GM21447 (cell line): ENCODE measurements at regions not wholly inside any gene's neighbourhood (a gene's known extent, or its start where the extent isn't known, plus 50 kb on each side); places are given as distances from the start of the nearest gene placed in this dataset.
"Not testable (repeated sequence)": the region's sequence is repeated elsewhere in the genome, so short reads cannot be mapped to it uniquely, and the experiment has no call there.

Experiments used
- ATAC-seq: cut with Tn5 transposase; IDR thresholded peaks from one replicate; pipeline ENCODE4 v1.9.1; 2021; ENCODE audit not compliant: unreplicated experiment

DNA sequence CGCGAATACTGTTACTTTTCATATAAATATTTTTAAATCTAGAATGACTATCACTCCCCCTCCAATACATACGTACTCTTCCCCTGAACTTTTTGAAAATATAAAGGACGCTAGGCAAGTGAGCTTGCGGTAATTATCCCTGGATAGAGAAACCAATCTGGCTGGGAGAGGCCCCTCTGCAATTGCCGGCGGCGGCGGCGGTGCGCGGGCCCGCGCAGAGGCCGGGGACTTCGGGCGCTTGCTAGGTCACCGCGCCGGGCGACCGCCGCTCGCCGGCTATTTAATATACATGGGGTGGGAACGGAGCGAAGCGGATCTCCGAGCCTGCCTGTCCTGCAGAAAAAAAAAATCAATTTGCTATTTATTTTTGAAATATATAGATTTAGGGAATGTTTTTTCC is 416.3 kb upstream of the ESRRG start:
- no peak for ATAC-seq

GRCh38 chr1:217138799-217139466 is 415.7 kb upstream of the ESRRG start:
- ATAC-seq = no peak

- no peak for ATAC-seq
These were observed 415.0 kb upstream of the ESRRG start for GRCh38 chr1:217138173-217138765.

- ATAC-seq = no peak
These were observed 414.1 kb upstream of the ESRRG start for GRCh38 chr1:217137210-217137881.

GRCh38 chr1:217136895-217137205 is 413.6 kb upstream of the ESRRG start:
- ATAC-seq = no peak

GRCh38 chr1:217135987-217136894 is 413.0 kb upstream of the ESRRG start:
- ATAC-seq = no peak

DNA sequence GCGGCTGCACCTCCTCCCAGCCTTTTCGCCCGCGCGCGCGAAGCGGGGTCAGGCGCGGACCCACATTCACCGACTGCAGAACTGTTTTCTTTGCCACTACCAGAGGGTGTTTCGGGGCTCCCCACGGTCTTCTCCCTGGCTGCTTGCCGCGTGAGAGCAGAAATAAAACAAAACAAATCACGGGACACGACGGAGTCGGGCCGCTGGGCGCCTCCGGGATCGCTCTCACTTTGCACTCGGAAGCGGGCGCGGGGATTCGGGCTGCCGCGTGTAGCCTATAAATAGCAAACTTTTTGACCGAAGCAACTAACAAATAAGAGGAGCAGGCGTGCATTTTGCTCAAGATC is 412.3 kb upstream of the ESRRG start:
- ATAC-seq = no peak

GRCh38 chr1:217134857-217135568 is 411.8 kb upstream of the ESRRG start:
- no peak for ATAC-seq

- no peak for ATAC-seq
These were observed 411.0 kb upstream of the ESRRG start for GRCh38 chr1:217133958-217134856.

DNA sequence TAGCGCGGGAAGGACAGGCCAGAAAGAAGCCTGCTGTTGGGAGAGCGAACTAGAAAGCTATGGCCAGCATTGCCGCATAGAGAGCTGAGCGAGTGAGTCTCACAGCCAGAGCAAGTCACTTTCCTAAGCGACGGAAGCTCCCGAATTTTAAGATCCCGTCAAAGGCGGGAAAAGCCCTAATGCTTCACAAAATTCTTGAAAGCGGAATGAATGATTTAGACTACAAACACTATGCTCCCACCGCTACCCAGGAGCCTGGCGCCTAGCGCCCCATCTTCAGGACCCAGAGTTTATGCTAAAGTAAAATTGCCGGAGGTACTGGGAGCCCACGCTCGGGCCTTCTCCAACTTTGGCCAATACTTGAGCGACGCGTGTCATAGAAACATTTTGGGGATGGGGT is 409.9 kb upstream of the ESRRG start:
- ATAC-seq = no peak

- not testable (repeated sequence) for ATAC-seq
These were observed 400.1 kb upstream of the ESRRG start for GRCh38 chr1:217123340-217123739.

GRCh38 chr1:217117973-217118465 is 394.8 kb upstream of the ESRRG start:
- no peak for ATAC-seq

GRCh38 chr1:217115404-217116380 is 392.5 kb upstream of the ESRRG start:
- no peak for ATAC-seq

GRCh38 chr1:217109928-217110327 is 386.7 kb upstream of the ESRRG start:
- ATAC-seq = no peak

GRCh38 chr1:217106231-217106901 is 383.1 kb upstream of the ESRRG start:
- no peak for ATAC-seq

DNA sequence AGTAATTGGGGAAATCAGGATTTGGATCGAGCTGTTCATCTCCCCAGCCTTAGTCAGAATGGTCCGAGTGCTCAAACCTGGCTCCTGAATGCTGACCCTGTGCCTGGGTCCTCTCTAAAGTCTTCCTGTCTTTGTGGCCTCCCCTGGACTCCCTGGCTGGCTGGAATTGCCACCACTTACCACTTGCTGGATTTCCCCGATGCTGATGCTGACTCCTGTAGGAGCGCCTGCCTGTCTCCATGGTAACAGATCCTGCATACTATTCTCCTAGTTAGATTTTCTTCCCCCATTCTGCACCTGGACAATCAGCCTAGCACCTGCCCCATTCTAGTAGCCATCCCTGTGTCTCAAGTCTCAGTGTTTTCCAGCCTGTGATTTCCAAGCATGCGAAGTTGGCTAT is 382.2 kb upstream of the ESRRG start:
- no peak for ATAC-seq

DNA sequence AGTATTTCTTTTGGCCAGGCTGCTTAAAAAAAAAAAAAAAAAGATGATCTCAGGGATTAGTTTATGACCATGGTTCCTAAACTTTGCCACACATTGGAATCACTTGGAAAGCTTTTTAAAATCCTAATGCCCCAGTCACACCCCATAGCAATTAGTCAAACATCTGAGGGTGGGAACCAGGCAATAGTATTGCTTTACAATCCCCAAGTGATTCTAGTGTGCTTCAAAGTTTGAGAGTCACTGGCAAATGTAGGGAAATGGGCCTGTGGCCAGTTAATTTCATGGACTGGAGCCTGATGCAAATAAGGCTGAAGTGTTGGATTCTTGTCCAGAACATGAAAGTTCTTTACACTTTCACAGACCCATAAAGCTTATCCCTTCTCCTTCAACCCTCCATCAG is 374.6 kb upstream of the ESRRG start:
- no peak for ATAC-seq

DNA sequence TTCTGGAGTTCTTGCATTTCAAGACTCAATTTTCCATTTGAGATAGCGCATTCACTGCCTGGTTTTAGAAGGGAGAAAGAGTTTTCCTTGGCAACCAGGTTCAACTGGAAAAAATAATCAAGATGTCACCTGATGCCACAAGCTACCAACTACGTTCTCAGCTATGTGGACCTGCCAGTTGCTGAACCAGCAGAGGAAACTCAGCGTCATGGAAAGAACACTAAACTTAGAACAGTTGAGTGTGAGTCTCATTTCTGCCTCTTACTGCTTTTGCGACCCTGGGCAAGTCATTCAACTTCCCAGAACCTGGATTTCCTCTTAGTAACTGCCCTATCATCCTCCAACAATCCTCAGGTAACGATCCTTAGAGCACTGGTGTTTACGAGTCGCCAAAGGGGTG is 373.0 kb upstream of the ESRRG start:
- ATAC-seq = no peak
